ENCODE measurements at regions not wholly inside any gene's neighbourhood (a gene's known extent, or its start where the extent isn't known, plus 50 kb on each side); places are given as distances from the start of the nearest gene placed in this dataset.

DNA sequence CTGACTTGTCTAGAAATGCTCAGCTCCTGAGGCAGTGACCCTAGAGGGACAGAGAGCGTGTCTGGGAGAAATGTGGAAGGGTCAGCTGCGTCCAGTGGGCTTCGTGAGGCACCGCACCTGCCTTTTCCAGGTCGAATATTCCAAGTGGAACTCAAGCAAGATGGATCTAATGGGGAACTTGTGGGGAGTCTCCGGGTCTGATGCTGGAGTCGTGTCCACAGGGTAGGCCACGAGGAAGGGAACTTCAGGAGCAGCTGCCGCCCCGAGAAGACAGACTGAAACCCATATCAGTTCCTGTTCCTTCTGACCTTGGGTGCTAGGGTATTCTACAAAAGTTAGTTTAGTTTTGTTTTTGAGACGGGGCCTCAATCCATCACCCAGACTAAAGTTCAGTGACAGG is 67.5 kb downstream of the TNFAIP2 start:
- no peak overlapping the region for H3K4me3 ChIP-seq
- DNase-seq (ENCODE audit: low spot score) (no peak), ATAC-seq (no peak)
- Mint-ChIP-seq H3K4me3 (no peak overlapping the region; the same call in 2 of the 3 replicates), H3K27ac (no peak overlapping the region), H3K36me3 (ENCODE audit: low read depth) (no peaks in the 10 kb centered on the region), H3K27me3 (ENCODE audit: insufficient read depth, low read depth, poor library complexity) (peaks cover 35% of the 10 kb centered on the region), H3K4me1 (peaks cover 27% of the 10 kb centered on the region), H3K9me3 (peaks cover 4% of the 10 kb centered on the region; the same call in 2 of the 3 replicates)
- 0 out of 2 replicates have a peak, but pooled peaks cover 4% of the 10 kb centered on the region for H3K9me2 ChIP-seq (ENCODE audit: insufficient read depth)
- no peaks in the 10 kb centered on the region for H3K36me3 ChIP-seq (ENCODE audit: insufficient read depth)
- H3K27me3 ChIP-seq (ENCODE audit: insufficient read depth) = peaks cover 40% of the 10 kb centered on the region
- H3K4me1 ChIP-seq (ENCODE audit: insufficient read depth) = peaks cover 18% of the 10 kb centered on the region
- H3K4me2 ChIP-seq = no peak overlapping the region
- TF ChIP-seq NANOG (IDR thresholded peaks at IDR 0.05; ENCODE audit: borderline replicate concordance) = no peak
- TF ChIP-seq EZH2 (IDR thresholded peaks at IDR 0.05; ENCODE audit: low read depth, unreplicated experiment) = no peak
- TF ChIP-seq, protein P1, sequence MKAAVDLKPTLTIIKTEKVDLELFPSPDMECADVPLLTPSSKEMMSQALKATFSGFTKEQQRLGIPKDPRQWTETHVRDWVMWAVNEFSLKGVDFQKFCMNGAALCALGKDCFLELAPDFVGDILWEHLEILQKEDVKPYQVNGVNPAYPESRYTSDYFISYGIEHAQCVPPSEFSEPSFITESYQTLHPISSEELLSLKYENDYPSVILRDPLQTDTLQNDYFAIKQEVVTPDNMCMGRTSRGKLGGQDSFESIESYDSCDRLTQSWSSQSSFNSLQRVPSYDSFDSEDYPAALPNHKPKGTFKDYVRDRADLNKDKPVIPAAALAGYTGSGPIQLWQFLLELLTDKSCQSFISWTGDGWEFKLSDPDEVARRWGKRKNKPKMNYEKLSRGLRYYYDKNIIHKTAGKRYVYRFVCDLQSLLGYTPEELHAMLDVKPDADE (IDR thresholded peaks at IDR 0.05) = no peak
- no peak for TF ChIP-seq ZNF114 (CRISPR knock-in tag; IDR thresholded peaks at IDR 0.05)
- TF ChIP-seq CREB1 (CRISPR knock-in tag; IDR thresholded peaks at IDR 0.05; ENCODE audit: low read depth) = no peak
- no peak for TF ChIP-seq ZNF331 (CRISPR knock-in tag; IDR thresholded peaks at IDR 0.05; ENCODE audit: low read depth)
- no peak for TF ChIP-seq STAT1 (IDR thresholded peaks at IDR 0.05; ENCODE audit: unreplicated experiment)
- TF ChIP-seq, protein P2, sequence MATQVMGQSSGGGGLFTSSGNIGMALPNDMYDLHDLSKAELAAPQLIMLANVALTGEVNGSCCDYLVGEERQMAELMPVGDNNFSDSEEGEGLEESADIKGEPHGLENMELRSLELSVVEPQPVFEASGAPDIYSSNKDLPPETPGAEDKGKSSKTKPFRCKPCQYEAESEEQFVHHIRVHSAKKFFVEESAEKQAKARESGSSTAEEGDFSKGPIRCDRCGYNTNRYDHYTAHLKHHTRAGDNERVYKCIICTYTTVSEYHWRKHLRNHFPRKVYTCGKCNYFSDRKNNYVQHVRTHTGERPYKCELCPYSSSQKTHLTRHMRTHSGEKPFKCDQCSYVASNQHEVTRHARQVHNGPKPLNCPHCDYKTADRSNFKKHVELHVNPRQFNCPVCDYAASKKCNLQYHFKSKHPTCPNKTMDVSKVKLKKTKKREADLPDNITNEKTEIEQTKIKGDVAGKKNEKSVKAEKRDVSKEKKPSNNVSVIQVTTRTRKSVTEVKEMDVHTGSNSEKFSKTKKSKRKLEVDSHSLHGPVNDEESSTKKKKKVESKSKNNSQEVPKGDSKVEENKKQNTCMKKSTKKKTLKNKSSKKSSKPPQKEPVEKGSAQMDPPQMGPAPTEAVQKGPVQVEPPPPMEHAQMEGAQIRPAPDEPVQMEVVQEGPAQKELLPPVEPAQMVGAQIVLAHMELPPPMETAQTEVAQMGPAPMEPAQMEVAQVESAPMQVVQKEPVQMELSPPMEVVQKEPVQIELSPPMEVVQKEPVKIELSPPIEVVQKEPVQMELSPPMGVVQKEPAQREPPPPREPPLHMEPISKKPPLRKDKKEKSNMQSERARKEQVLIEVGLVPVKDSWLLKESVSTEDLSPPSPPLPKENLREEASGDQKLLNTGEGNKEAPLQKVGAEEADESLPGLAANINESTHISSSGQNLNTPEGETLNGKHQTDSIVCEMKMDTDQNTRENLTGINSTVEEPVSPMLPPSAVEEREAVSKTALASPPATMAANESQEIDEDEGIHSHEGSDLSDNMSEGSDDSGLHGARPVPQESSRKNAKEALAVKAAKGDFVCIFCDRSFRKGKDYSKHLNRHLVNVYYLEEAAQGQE (IDR thresholded peaks at IDR 0.05; ENCODE audit: unreplicated experiment) = no peak
- no peak for TF ChIP-seq JUNB (IDR thresholded peaks at IDR 0.05; ENCODE audit: unreplicated experiment)
- TF ChIP-seq POLR2AphosphoS5 (IDR thresholded peaks at IDR 0.05; ENCODE audit: low read depth) = no peak
- H3K27ac ChIP-seq (ENCODE audit: low read depth) = no peak overlapping the region
- no peaks in the 10 kb centered on the region for H4K20me1 ChIP-seq (replicated peaks; ENCODE audit: insufficient read depth)
- no peak overlapping the region for H2AFZ ChIP-seq
- no peaks in the 10 kb centered on the region for H3K79me2 ChIP-seq (replicated peaks; ENCODE audit: insufficient read depth)
- no peaks in the 10 kb centered on the region for H3F3A ChIP-seq (replicated peaks; ENCODE audit: low read depth)

DNA sequence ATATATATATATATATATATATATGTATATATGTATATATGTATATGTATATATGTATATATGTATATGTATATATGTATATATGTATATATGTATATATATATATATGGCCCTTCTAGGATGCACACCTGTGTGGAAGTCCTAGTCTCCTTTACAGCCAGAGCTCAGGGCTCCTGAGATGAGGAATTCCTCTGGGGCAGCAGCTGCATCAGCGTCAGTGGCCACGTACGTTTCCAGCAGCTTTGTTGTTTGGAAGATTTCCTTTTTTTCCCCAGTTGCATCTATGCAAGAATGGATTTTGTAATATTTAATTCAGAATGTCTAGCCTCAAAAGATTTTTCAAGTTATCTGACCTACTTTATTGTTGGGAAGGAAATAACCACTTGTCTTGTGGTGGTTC is 68.6 kb downstream of the TNFAIP2 start:
- Mint-ChIP-seq H3K4me3 (no peak overlapping the region), H3K4me1 (peaks cover 15% of the 10 kb centered on the region), H3K36me3 (ENCODE audit: low read depth) (no peaks in the 10 kb centered on the region), H3K27ac (no peak overlapping the region), H3K9me3 (peaks cover 7% of the 10 kb centered on the region; the same call in 2 of the 3 replicates), H3K27me3 (ENCODE audit: insufficient read depth, low read depth, poor library complexity) (peaks cover 32% of the 10 kb centered on the region)
- Histone ChIP-seq H3K27ac (ENCODE audit: low read depth) (no peak overlapping the region), H3K4me2 (no peak overlapping the region), H3K9me2 (ENCODE audit: insufficient read depth) (0 out of 2 replicates have a peak, but pooled peaks cover 4% of the 10 kb centered on the region), H3K36me3 (ENCODE audit: insufficient read depth) (no peaks in the 10 kb centered on the region), H3K79me2 (replicated peaks; ENCODE audit: insufficient read depth) (no peaks in the 10 kb centered on the region), H3K4me1 (ENCODE audit: insufficient read depth) (peaks cover 7% of the 10 kb centered on the region), H2AFZ (no peak overlapping the region), H4K20me1 (replicated peaks; ENCODE audit: insufficient read depth) (no peaks in the 10 kb centered on the region), H3F3A (replicated peaks; ENCODE audit: low read depth) (no peaks in the 10 kb centered on the region), H3K27me3 (ENCODE audit: insufficient read depth) (peaks cover 40% of the 10 kb centered on the region), H3K4me3 (no peak overlapping the region)
- DNase-seq (ENCODE audit: low spot score) = no peak
- ATAC-seq = no peak
- TF ChIP-seq, protein P3, sequence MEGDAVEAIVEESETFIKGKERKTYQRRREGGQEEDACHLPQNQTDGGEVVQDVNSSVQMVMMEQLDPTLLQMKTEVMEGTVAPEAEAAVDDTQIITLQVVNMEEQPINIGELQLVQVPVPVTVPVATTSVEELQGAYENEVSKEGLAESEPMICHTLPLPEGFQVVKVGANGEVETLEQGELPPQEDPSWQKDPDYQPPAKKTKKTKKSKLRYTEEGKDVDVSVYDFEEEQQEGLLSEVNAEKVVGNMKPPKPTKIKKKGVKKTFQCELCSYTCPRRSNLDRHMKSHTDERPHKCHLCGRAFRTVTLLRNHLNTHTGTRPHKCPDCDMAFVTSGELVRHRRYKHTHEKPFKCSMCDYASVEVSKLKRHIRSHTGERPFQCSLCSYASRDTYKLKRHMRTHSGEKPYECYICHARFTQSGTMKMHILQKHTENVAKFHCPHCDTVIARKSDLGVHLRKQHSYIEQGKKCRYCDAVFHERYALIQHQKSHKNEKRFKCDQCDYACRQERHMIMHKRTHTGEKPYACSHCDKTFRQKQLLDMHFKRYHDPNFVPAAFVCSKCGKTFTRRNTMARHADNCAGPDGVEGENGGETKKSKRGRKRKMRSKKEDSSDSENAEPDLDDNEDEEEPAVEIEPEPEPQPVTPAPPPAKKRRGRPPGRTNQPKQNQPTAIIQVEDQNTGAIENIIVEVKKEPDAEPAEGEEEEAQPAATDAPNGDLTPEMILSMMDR (conservative IDR thresholded peaks at IDR 0.05; ENCODE audit: low read depth in 2 of 2) = no peak
- TF ChIP-seq POLR2AphosphoS5 (IDR thresholded peaks at IDR 0.05; ENCODE audit: low read depth) (no peak), NANOG (IDR thresholded peaks at IDR 0.05; ENCODE audit: borderline replicate concordance) (no peak)

Measured in GM23338 (cell line).